AG10803 (cell line): ENCODE measurements at regions not wholly inside any gene's neighbourhood (a gene's known extent, or its start where the extent isn't known, plus 50 kb on each side); places are given as distances from the start of the nearest gene placed in this dataset.

Experiments used
- DNase-seq: peaks from one replicate; pipeline ENCODE4 v3.0.0; 2010; ENCODE audit warnings: low read depth
- H3K4me3 ChIP-seq: 2 replicates; pipeline ENCODE4 v1.5.1; 2011; ENCODE audit warnings: mild to moderate bottlenecking, low read length, control low read depth
- TF ChIP-seq, protein P1 (sequence below): conservative IDR thresholded peaks from 2 replicates; pipeline ENCODE4 v1.5.1; 2011; ENCODE audit warnings: mild to moderate bottlenecking, low read length, control low read depth, inconsistent platforms

DNA sequence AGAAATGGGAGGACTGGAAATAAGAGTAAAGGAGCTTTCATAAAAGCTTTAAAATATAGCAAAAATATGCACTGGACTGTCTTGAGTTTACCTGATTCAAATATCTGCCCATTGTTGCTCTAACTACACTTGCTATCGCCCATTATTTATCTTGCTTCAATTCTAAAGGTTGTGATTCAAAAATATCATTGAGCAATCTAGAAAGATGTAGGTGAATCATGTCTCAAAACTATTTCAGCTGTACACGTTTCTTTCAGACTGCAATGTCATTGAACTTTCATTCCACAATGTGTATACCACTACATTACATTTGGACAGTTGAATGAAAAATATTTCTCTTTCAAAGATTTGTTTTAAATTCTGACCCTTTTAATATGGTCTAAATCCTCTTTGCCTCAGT lies 545.6 kb downstream of the BMP2 start:
- DNase-seq: no peak
- TF ChIP-seq, protein P1, sequence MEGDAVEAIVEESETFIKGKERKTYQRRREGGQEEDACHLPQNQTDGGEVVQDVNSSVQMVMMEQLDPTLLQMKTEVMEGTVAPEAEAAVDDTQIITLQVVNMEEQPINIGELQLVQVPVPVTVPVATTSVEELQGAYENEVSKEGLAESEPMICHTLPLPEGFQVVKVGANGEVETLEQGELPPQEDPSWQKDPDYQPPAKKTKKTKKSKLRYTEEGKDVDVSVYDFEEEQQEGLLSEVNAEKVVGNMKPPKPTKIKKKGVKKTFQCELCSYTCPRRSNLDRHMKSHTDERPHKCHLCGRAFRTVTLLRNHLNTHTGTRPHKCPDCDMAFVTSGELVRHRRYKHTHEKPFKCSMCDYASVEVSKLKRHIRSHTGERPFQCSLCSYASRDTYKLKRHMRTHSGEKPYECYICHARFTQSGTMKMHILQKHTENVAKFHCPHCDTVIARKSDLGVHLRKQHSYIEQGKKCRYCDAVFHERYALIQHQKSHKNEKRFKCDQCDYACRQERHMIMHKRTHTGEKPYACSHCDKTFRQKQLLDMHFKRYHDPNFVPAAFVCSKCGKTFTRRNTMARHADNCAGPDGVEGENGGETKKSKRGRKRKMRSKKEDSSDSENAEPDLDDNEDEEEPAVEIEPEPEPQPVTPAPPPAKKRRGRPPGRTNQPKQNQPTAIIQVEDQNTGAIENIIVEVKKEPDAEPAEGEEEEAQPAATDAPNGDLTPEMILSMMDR: no peak
- H3K4me3 ChIP-seq: no peak overlapping the region

DNA sequence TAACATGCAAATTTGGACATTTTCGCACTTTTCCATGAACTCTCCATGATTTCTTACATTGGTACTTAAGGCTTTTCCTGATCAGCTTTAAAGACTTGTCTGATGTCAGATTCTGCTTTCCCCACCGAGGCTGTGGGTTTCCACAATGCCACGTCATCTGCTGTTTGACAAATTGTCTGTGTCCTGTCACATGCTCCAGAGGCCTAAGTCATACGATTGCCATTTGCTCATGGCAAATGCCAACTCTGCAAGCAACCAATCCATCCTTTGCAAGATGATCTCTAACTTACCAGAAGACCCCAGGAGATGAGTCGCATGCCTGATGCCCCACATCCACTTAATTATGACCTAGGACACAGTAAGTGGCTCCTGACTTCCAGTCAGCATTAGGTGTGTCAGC lies 556.5 kb downstream of the BMP2 start:
- DNase-seq: no peak
- TF ChIP-seq, protein P1: no peak
- no peak overlapping the region for H3K4me3 ChIP-seq

DNA sequence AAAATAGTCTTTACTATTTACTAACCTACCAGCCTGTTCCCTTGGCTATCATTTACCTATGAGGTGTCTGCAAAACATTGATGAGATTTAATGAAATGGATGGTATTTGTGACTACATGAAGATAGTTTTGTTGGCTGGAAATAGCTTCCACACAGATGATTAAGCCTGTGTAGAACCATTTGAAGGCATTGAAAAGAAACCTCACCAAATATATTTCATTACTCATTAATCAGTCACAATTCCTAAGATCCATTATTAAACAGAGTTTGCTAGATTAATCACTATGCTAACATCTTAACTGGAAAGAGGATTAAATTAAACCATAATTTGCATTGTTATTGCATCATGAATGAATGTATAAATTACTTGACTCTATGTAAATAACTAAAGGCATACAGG lies 560.3 kb downstream of the BMP2 start:
- TF ChIP-seq, protein P1: no peak
- no peak overlapping the region for H3K4me3 ChIP-seq
- no peak for DNase-seq

DNA sequence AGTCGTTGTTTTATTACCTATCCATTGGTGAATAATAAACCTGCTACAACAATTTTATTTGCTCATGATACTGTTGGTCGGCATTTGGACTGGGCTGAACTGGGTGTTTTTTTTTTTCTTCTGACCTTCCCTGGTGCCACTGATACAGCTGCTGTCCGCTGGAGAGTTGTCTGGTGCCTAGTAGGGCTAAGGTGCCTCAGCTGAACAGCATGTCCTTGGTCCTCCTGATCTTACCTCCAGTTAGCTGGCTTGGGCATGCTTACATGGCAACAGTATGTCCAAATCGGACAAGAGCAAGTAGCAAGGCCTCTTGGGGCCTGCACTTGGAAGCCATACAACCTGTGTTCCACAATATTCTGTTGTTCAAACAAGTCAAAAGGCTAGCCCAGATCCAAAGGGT lies 563.4 kb downstream of the BMP2 start:
- TF ChIP-seq, protein P1: no peak
- no peak for DNase-seq

DNA sequence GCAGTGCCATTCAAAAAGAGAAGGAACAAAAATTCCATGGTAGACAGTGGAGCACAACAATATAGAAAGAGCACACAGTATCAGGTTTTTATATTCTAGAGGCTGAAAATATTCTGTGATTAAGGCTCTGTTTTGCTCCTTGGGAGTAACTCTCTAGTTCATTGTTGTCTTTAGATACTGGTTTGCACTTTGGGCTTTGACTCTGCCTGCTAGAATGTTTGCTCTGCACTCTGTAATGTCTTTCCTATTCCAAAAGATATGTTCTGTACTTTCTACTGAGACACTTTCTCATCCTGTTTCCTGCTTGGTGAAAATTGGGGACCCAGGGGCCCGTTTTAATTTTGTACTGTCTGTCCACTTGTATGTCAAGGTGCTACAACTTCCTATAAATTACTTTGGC lies 564.7 kb downstream of the BMP2 start:
- DNase-seq: no peak
- H3K4me3 ChIP-seq: no peak overlapping the region
- TF ChIP-seq, protein P1: no peak

More for the DNA sequence above, 563.4 kb downstream of the BMP2 start:
- H3K4me3 ChIP-seq: no peak overlapping the region

DNA sequence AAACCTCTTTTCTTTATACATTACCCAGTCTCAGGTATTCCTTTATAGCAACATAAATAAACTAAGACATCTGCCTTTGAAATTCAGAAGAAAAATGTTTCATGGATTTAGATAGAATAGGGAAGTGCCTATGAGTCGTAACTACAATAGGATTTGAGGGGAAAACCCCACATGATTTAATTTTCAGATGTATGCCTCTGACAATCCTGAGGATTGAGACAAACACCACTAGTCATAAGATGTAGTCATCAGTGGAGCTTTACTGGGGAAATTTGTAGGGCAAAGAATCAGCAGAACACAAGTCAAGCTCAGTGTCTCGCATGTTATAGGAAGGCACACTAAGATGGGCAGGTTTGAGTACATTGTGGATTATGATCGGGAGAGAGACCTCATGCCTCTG lies 566.4 kb downstream of the BMP2 start:
- no peak overlapping the region for H3K4me3 ChIP-seq
- TF ChIP-seq, protein P1: no peak

DNA sequence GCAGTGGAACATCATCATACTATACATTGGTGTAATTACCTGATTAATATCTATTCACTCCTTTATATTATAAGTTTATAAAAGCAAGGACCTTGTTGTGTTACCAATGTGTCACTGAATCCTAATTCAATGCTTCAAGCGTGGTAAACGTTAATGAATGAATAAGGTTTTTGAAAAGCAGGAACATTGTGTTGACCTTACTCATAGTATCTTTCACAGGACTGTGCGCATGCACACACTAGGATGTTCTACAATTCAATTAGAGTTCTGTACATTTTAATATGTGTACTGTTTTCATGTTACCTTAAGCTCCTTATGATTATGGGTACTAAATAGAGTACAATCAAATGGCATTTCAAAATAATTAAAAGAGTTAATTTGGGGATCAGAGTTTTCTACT lies 578.5 kb downstream of the BMP2 start:
- H3K4me3 ChIP-seq: no peak overlapping the region
- TF ChIP-seq, protein P1: no peak
- DNase-seq: no peak

More for the DNA sequence above, 566.4 kb downstream of the BMP2 start:
- DNase-seq: no peak
